ENCODE measurements at regions not wholly inside any gene's neighbourhood (a gene's known extent, or its start where the extent isn't known, plus 50 kb on each side); places are given as distances from the start of the nearest gene placed in this dataset.

DNA sequence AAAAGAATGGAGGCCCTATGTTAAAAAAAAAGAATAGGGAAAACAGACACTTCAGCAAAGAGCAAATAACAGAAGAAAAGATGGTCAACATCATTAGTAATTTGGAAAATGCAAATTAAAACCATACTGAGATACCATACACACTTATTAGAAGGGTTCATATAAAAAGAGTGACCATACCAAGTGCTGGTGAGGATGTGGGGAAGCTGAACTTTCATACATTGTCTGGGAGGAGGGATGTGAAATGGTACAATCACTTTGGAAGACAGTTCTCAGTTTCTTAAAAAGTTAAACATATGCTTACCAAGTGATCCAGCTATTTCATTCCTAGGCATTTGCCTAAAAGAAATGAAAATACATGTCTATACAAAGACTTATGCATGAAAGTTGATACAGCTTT, 194.4 kb downstream of the CXCL12 start:
- intact Hi-C loops (cut with DNase I; ENCODE audit: low total_unique reads): no loop called here
- TF ChIP-seq, protein P1, sequence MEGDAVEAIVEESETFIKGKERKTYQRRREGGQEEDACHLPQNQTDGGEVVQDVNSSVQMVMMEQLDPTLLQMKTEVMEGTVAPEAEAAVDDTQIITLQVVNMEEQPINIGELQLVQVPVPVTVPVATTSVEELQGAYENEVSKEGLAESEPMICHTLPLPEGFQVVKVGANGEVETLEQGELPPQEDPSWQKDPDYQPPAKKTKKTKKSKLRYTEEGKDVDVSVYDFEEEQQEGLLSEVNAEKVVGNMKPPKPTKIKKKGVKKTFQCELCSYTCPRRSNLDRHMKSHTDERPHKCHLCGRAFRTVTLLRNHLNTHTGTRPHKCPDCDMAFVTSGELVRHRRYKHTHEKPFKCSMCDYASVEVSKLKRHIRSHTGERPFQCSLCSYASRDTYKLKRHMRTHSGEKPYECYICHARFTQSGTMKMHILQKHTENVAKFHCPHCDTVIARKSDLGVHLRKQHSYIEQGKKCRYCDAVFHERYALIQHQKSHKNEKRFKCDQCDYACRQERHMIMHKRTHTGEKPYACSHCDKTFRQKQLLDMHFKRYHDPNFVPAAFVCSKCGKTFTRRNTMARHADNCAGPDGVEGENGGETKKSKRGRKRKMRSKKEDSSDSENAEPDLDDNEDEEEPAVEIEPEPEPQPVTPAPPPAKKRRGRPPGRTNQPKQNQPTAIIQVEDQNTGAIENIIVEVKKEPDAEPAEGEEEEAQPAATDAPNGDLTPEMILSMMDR (IDR thresholded peaks at IDR 0.05 in 8 of 11, conservative IDR thresholded peaks at IDR 0.05 in 3 of 11): no peak
- no peak for TF ChIP-seq POLR2A (IDR thresholded peaks at IDR 0.05)
- TF ChIP-seq POLR2AphosphoS5 (IDR thresholded peaks at IDR 0.05): no peak
- Histone ChIP-seq H3K27ac (no peak overlapping the region), H3K27me3 (replicated peaks in 1 of 7) (no peaks in the 10 kb centered on the region), H3K4me3 (no peak overlapping the region), H3K9me3 (peaks cover 0 to 18% (median 10%) of the 10 kb centered on the region in 8 donors), H3K4me1 (peaks cover 0 to 5% (median 0%) of the 10 kb centered on the region in 6 donors), H3K36me3 (no peaks in the 10 kb centered on the region)
- DNase-seq: no peak

DNA sequence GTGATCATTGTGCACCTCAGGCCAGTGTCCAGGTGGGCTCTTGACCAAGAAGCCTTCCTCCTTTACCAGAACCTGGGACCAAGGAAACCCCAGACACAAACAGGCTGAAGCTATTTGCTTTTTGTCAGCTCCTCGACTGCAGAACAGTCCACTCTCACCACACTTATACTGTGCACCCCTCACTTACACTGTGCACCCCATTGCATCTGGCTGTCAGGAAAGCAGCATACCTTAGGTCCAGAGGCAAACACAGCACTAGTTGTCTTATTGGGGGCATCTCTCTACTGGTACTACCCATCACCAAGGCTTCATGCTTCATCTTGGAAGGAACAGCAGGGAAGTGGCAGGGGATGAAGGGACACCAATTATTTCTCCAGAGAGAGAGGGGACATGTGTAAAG, 198.1 kb downstream of the CXCL12 start:
- H3K9me3 ChIP-seq: peaks cover 0 to 18% (median 10%) of the 10 kb centered on the region in 8 donors
- no peaks in the 10 kb centered on the region for H3K27me3 ChIP-seq (replicated peaks in 1 of 7)
- no peaks in the 10 kb centered on the region for H3K36me3 ChIP-seq
- no peak for TF ChIP-seq POLR2AphosphoS5 (IDR thresholded peaks at IDR 0.05)
- no peak for TF ChIP-seq POLR2A (IDR thresholded peaks at IDR 0.05)
- TF ChIP-seq, protein P1 (IDR thresholded peaks at IDR 0.05 in 8 of 11, conservative IDR thresholded peaks at IDR 0.05 in 3 of 11): no peak
- no peaks in the 10 kb centered on the region for H3K4me1 ChIP-seq
- H3K4me3 ChIP-seq: no peak overlapping the region
- WGBS, 5 donors: 75 to 97% (median 86%) methylated on average over 1 of the region's 1 CpG
- DNase-seq: no peak
- intact Hi-C loops (cut with DNase I; ENCODE audit: low total_unique reads): no loop called here
- H3K27ac ChIP-seq: no peak overlapping the region

DNA sequence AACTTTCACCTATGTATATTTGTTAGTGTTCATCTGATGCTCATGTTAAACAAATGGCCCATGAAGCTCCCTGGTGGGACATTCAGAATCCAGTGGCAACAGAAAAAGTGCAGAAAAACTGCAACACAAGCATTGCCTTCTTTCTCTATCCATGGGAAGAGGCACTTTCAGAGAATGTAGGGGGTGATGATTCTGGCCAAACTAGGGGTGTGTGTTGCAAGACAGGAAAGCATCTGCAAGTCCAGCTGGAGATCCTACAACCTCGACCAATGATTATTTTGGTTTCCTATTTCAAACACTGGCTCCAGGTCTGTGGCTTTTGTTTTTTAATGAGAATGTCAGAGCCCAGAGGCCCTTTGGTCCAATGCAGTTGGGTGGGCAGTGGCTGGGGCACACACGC, 198.7 kb downstream of the CXCL12 start:
- intact Hi-C loops (cut with DNase I; ENCODE audit: low total_unique reads): no loop called here
- no peak overlapping the region for H3K4me3 ChIP-seq
- no peak overlapping the region for H3K27ac ChIP-seq
- no peaks in the 10 kb centered on the region for H3K27me3 ChIP-seq (replicated peaks in 1 of 7)
- H3K4me1 ChIP-seq: no peaks in the 10 kb centered on the region
- no peaks in the 10 kb centered on the region for H3K36me3 ChIP-seq
- WGBS, 5 donors: 25 to 40% (median 38%) methylated on average over 2 of the region's 2 CpGs
- TF ChIP-seq, protein P1 (IDR thresholded peaks at IDR 0.05 in 8 of 11, conservative IDR thresholded peaks at IDR 0.05 in 3 of 11): no peak
- no peak for TF ChIP-seq POLR2AphosphoS5 (IDR thresholded peaks at IDR 0.05)
- no peak for TF ChIP-seq POLR2A (IDR thresholded peaks at IDR 0.05)
- H3K9me3 ChIP-seq: peaks cover 0 to 18% (median 10%) of the 10 kb centered on the region in 8 donors
- DNase-seq: no peak

DNA sequence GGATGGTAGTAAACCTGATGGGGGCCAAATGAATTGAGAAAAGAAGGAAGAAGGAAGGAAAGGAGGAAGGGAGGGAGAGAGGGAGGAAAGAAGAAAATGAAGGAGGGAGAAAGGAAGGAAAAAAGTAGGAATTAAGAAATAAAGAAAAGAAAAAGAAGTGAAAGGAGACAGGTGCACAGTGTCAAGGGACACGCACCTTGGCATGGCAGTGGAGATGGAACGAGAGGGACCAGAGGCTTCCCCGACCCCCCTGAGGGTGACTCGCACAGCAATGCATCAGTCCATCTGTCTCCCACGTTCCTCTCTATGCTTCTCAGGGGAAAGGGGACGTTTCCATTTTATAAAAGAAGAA, 199.6 kb downstream of the CXCL12 start:
- Histone ChIP-seq H3K9me3 (peaks cover 0 to 14% (median 3%) of the 10 kb centered on the region in 8 donors), H3K27ac (no peak overlapping the region), H3K4me1 (no peaks in the 10 kb centered on the region), H3K36me3 (no peaks in the 10 kb centered on the region), H3K27me3 (replicated peaks in 1 of 7) (no peaks in the 10 kb centered on the region), H3K4me3 (no peak overlapping the region)
- DNase-seq: no peak
- intact Hi-C loops (cut with DNase I; ENCODE audit: low total_unique reads): no loop called here
- 66 to 81% (median 76%) methylated on average over 6 of the region's 6 CpGs for WGBS, 5 donors
- TF ChIP-seq POLR2A (IDR thresholded peaks at IDR 0.05) (no peak), POLR2AphosphoS5 (IDR thresholded peaks at IDR 0.05) (no peak)
- TF ChIP-seq, protein P1 (IDR thresholded peaks at IDR 0.05 in 8 of 11, conservative IDR thresholded peaks at IDR 0.05 in 3 of 11): no peak
